ENCODE measurements at regions not wholly inside any gene's neighbourhood (a gene's known extent, or its start where the extent isn't known, plus 50 kb on each side); places are given as distances from the start of the nearest gene placed in this dataset.

GRCh38 chr11:126113012-126113411 is 50.3 kb upstream of the CDON start:
- TF ChIP-seq POLR2A (IDR thresholded peaks at IDR 0.05), result no peak
- no peak for TF ChIP-seq POLR2AphosphoS5 (IDR thresholded peaks at IDR 0.05)
- TF ChIP-seq, protein P1, sequence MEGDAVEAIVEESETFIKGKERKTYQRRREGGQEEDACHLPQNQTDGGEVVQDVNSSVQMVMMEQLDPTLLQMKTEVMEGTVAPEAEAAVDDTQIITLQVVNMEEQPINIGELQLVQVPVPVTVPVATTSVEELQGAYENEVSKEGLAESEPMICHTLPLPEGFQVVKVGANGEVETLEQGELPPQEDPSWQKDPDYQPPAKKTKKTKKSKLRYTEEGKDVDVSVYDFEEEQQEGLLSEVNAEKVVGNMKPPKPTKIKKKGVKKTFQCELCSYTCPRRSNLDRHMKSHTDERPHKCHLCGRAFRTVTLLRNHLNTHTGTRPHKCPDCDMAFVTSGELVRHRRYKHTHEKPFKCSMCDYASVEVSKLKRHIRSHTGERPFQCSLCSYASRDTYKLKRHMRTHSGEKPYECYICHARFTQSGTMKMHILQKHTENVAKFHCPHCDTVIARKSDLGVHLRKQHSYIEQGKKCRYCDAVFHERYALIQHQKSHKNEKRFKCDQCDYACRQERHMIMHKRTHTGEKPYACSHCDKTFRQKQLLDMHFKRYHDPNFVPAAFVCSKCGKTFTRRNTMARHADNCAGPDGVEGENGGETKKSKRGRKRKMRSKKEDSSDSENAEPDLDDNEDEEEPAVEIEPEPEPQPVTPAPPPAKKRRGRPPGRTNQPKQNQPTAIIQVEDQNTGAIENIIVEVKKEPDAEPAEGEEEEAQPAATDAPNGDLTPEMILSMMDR (IDR thresholded peaks at IDR 0.05), result no peak
- no peak for TF ChIP-seq EP300 (IDR thresholded peaks at IDR 0.05)
